GM12891 (cell line): ENCODE measurements at regions not wholly inside any gene's neighbourhood (a gene's known extent, or its start where the extent isn't known, plus 50 kb on each side); places are given as distances from the start of the nearest gene placed in this dataset.

Experiments used
- PAX5 ChIP-seq: IDR thresholded peaks from 2 replicates; pipeline ENCODE4 v1.6.1; 2011; ENCODE audit warnings: low read length, moderate library complexity, mild to moderate bottlenecking; ENCODE audit not compliant: insufficient read depth, severe bottlenecking
- POLR2A ChIP-seq: IDR thresholded peaks from 2 replicates; pipeline ENCODE4 v1.6.1; 2011; ENCODE audit warnings: low read depth, low read length, control low read depth
- POLR2AphosphoS5 ChIP-seq: IDR thresholded peaks from 2 replicates; pipeline ENCODE4 v1.6.1; 2011; ENCODE audit warnings: low read depth, low read length, control low read depth
- POU2F2 ChIP-seq: IDR thresholded peaks from 2 replicates; pipeline ENCODE4 v1.6.1; 2011; ENCODE audit warnings: low read depth, mild to moderate bottlenecking, control low read depth, low read length, moderate library complexity
- SPI1 ChIP-seq: IDR thresholded peaks from 2 replicates; pipeline ENCODE4 v1.6.1; 2011; ENCODE audit warnings: low read depth, low read length, control low read depth
- TAF1 ChIP-seq: IDR thresholded peaks from 2 replicates; pipeline ENCODE4 v1.6.1; 2011; ENCODE audit warnings: low read depth, low read length, control low read depth

- TF ChIP-seq POLR2AphosphoS5 = no peak
- no peak for TF ChIP-seq POLR2A
- TF ChIP-seq TAF1 = no peak
- TF ChIP-seq SPI1 = no peak
- no peak for TF ChIP-seq POU2F2
- no peak for TF ChIP-seq PAX5
Measured at GRCh38 chr13:34224877-34225276, 406.9 kb downstream of the RFC3 start.
